Gastroesophageal sphincter (tissue), 4 donors: ENCODE measurements at regions not wholly inside any gene's neighbourhood (a gene's known extent, or its start where the extent isn't known, plus 50 kb on each side); places are given as distances from the start of the nearest gene placed in this dataset.

ENCODE experiments used
- ATAC-seq: fragments of 150-250 bp; one replicate; pipeline ENCODE4 v1.9.1; 2016; ENCODE audit warnings: mild to moderate bottlenecking, moderate library complexity
- H3K27ac ChIP-seq, 4 donors: fragments of 200-600 bp; sonication (generic) in 3 of 4; 1 replicate in 3 of 4; 2 replicates in 1 of 4; pipeline ENCODE4 v1.5.1; 2016 to 2019
- H3K27me3 ChIP-seq: fragments of 200-600 bp; sonication (generic); one replicate; pipeline ENCODE4 v1.5.1; 2019
- H3K36me3 ChIP-seq, 2 donors: fragments of 200-600 bp; sonication (generic); one replicate each; pipeline ENCODE4 v1.5.1; 2019; ENCODE audit warnings: control low read depth in 1 of 2
- H3K4me1 ChIP-seq, 3 donors: fragments of 200-600 bp; sonication (generic); 1 replicate in 2 of 3; 2 replicates in 1 of 3; pipeline ENCODE4 v1.5.1; 2016 to 2019; ENCODE audit warnings: control low read depth in 2 of 3
- H3K4me3 ChIP-seq, 2 donors: fragments of 200-600 bp; sonication (generic); one replicate each; pipeline ENCODE4 v1.5.1; 2019; ENCODE audit warnings: mild to moderate bottlenecking in 1 of 2, moderate library complexity in 1 of 2
- H3K9me3 ChIP-seq, 3 donors: fragments of 200-600 bp; sonication (generic); one replicate each; pipeline ENCODE4 v1.5.1; 2017 to 2019; ENCODE audit warnings: control low read depth in 2 of 3
- EP300 ChIP-seq: sonication (generic); formaldehyde crosslinking; IDR thresholded peaks from one replicate; pipeline ENCODE4 v1.6.1; 2017; ENCODE audit warnings: antibody characterized with exemption, mild to moderate bottlenecking
- POLR2A ChIP-seq, 2 donors: fragments of 450-650 bp; IDR thresholded peaks; one replicate each; pipeline ENCODE4 v1.6.1; 2017; ENCODE audit warnings: antibody characterized with exemption in 2 of 2, mild to moderate bottlenecking in 2 of 2, moderate library complexity in 1 of 2
- POLR2AphosphoS5 ChIP-seq: sonication (generic); formaldehyde crosslinking; IDR thresholded peaks from one replicate; pipeline ENCODE4 v1.6.1; 2017; ENCODE audit warnings: antibody characterized with exemption
- WGBS, 2 donors: methylation state at CpG; one replicate each; pipeline ENCODE4 v1.1.5; 2018; ENCODE audit warnings: low coverage in 1 of 2; 5-methylcytosine and 5-hydroxymethylcytosine counted together
- TF ChIP-seq, protein P1 (sequence below), 4 experiments: fragments of 200-600 bp in 2 of 4; fragments of 450-650 bp in 2 of 4; sonication (generic) in 1 of 4; IDR thresholded peaks; one replicate each; pipeline ENCODE4 v1.5.1; 2017 to 2019; ENCODE audit warnings: antibody characterized with exemption in 4 of 4, mild to moderate bottlenecking in 2 of 4, moderate library complexity in 2 of 4

DNA sequence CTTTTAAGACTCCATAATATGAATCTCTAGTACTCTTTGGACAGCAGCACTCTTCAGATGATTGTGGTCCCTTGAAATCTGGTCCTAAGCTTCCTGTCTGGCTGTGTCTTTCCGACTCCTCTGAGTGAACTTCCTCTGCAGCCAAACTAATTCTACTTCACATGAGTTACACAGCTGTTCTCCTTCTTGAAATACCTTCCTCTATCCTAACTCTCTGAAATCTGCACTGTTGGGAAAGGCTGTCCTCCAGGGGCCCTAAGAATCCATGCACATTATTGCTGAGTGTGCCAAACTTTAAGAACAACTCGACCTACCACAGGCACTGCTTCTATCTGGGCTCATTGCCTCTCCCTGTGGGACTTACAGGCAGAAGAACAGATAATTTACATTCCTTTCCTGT, 217.3 kb upstream of the ARHGAP42 start:
- TF ChIP-seq POLR2A (IDR thresholded peaks at IDR 0.05) (no peak), EP300 (no peak), POLR2AphosphoS5 (no peak)
- TF ChIP-seq, protein P1, sequence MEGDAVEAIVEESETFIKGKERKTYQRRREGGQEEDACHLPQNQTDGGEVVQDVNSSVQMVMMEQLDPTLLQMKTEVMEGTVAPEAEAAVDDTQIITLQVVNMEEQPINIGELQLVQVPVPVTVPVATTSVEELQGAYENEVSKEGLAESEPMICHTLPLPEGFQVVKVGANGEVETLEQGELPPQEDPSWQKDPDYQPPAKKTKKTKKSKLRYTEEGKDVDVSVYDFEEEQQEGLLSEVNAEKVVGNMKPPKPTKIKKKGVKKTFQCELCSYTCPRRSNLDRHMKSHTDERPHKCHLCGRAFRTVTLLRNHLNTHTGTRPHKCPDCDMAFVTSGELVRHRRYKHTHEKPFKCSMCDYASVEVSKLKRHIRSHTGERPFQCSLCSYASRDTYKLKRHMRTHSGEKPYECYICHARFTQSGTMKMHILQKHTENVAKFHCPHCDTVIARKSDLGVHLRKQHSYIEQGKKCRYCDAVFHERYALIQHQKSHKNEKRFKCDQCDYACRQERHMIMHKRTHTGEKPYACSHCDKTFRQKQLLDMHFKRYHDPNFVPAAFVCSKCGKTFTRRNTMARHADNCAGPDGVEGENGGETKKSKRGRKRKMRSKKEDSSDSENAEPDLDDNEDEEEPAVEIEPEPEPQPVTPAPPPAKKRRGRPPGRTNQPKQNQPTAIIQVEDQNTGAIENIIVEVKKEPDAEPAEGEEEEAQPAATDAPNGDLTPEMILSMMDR (IDR thresholded peaks at IDR 0.05), result no peak
- no peaks in the 10 kb centered on the region for H3K27me3 ChIP-seq
- H3K36me3 ChIP-seq, result no peaks in the 10 kb centered on the region
- no peaks in the 10 kb centered on the region for H3K4me1 ChIP-seq
- H3K9me3 ChIP-seq, result no peaks in the 10 kb centered on the region
- 21 to 25% methylated on average over 2 of the region's 2 CpGs for WGBS, 2 donors
- no peak overlapping the region for H3K27ac ChIP-seq
- no peak overlapping the region for H3K4me3 ChIP-seq
- ATAC-seq, result no peak

DNA sequence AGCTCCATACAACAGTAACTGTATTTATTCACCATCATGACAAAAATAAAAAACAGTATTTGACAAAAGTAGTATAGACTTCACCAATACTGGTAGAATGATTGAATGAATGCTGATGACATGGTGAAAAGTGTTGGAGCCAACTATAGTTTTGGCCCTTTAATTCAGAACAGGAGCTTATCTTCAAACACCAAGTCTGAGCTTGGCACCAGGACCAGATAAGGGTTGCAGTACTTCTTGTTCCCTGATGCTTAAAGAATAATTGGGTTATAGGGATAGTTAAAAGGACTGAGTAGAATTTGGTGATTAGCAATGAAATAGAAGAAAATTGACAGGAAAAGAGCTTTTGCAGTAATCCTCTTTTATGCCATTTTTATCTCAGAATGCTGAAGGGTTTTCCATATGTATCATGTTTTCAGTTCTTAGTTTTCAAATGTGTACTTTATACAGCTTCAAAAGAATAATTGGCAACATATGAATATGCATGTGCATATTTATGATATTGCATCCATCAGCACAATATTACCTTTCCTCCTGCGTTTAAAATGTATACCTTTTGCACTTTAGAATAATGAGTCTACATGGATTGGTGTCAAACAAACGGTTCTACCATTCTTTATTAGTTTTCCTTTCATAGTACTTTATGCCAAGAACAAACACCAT, 214.2 kb upstream of the ARHGAP42 start:
- H3K27me3 ChIP-seq, result no peaks in the 10 kb centered on the region
- 49 to 67% methylated on average over 2 of the region's 2 CpGs for WGBS, 2 donors
- H3K36me3 ChIP-seq, result no peaks in the 10 kb centered on the region
- H3K4me3 ChIP-seq, result no peak overlapping the region
- TF ChIP-seq, protein P1 (IDR thresholded peaks at IDR 0.05), result no peak
- no peak for TF ChIP-seq EP300
- no peak for TF ChIP-seq POLR2A (IDR thresholded peaks at IDR 0.05)
- no peak for TF ChIP-seq POLR2AphosphoS5
- H3K4me1 ChIP-seq, result no peaks in the 10 kb centered on the region
- no peaks in the 10 kb centered on the region for H3K9me3 ChIP-seq
- H3K27ac ChIP-seq, result no peak overlapping the region
- no peak for ATAC-seq

DNA sequence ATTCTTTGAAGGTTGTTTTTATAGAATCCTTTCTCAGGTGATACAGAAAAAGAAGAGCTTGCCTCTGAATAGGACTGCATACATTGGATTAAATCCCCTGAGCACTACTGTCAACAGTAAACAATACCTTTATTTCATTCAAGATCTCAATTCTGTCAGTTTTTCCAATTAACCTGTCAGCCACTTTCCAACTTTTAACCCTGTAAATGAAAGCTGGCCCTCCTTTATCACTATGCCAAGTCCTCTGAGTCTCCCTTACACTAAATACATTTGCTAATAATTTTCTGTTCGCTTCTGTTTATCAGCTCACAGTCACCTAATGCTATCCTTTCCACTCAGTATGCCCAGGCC, 213.7 kb upstream of the ARHGAP42 start:
- Histone ChIP-seq H3K27ac (no peak overlapping the region), H3K27me3 (no peaks in the 10 kb centered on the region), H3K4me3 (no peak overlapping the region), H3K9me3 (no peaks in the 10 kb centered on the region), H3K36me3 (no peaks in the 10 kb centered on the region), H3K4me1 (no peaks in the 10 kb centered on the region)
- no peak for ATAC-seq
- 70 to 78% methylated on average over 1 of the region's 1 CpG for WGBS, 2 donors
- no peak for TF ChIP-seq EP300
- no peak for TF ChIP-seq POLR2AphosphoS5
- no peak for TF ChIP-seq POLR2A (IDR thresholded peaks at IDR 0.05)
- TF ChIP-seq, protein P1 (IDR thresholded peaks at IDR 0.05), result no peak

DNA sequence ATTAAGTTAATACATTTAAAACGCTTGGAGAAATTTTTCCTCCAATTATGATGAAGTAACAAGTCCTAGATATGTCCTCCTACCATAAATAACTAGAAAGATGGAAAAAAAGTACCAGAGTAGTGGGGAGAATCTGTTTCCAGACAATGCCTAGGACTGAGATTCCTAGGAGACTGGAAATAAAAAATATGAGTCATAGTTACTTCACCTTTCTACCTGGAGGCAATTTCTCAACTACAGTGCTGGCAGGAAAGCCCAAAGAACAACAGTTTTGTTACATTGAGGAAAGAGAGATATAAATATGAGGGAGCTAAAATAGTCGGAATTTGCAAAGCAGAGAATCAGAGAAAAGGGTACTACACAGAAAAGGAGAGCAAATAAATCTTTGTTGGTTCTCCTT, 202.1 kb upstream of the ARHGAP42 start:
- Histone ChIP-seq H3K9me3 (peaks cover 0 to 30% (median 0%) of the 10 kb centered on the region in 3 donors), H3K36me3 (no peaks in the 10 kb centered on the region), H3K4me1 (no peaks in the 10 kb centered on the region), H3K4me3 (no peak overlapping the region), H3K27me3 (no peaks in the 10 kb centered on the region), H3K27ac (no peak overlapping the region)
- 40 to 78% methylated on average over 1 to 2 of the region's 2 CpGs for WGBS, 2 donors
- no peak for ATAC-seq
- no peak for TF ChIP-seq EP300
- no peak for TF ChIP-seq POLR2AphosphoS5
- no peak for TF ChIP-seq POLR2A (IDR thresholded peaks at IDR 0.05)
- TF ChIP-seq, protein P1 (IDR thresholded peaks at IDR 0.05), result no peak

DNA sequence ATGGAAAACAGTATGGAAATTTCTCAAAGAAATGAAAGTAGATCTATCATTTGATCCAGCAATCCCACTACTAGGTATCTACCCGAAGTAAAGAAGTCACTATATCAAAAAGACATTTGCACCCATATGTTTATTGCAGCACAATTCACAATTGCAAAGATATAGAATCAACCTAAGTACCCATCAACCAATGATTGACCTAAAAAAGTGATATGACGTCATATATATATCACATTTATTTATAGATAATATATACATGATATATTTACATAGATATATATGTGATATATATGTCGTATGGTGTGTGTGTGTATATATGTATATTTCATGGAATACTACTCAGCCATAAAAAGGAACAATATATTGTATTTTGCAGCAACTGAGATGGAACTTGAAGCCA, 188.3 kb upstream of the ARHGAP42 start:
- no peak overlapping the region for H3K4me3 ChIP-seq
- no peaks in the 10 kb centered on the region for H3K36me3 ChIP-seq
- TF ChIP-seq POLR2A (IDR thresholded peaks at IDR 0.05) (no peak), POLR2AphosphoS5 (no peak), EP300 (no peak)
- TF ChIP-seq, protein P1 (IDR thresholded peaks at IDR 0.05), result no peak
- no peaks in the 10 kb centered on the region for H3K4me1 ChIP-seq
- peaks cover 0 to 13% (median 3%) of the 10 kb centered on the region in 3 donors for H3K9me3 ChIP-seq
- H3K27ac ChIP-seq, result no peak overlapping the region
- 71 to 96% methylated on average over 3 of the region's 3 CpGs for WGBS, 2 donors
- ATAC-seq, result no peak
- no peaks in the 10 kb centered on the region for H3K27me3 ChIP-seq
